ENCODE measurements at regions not wholly inside any gene's neighbourhood (a gene's known extent, or its start where the extent isn't known, plus 50 kb on each side); places are given as distances from the start of the nearest gene placed in this dataset.

DNA sequence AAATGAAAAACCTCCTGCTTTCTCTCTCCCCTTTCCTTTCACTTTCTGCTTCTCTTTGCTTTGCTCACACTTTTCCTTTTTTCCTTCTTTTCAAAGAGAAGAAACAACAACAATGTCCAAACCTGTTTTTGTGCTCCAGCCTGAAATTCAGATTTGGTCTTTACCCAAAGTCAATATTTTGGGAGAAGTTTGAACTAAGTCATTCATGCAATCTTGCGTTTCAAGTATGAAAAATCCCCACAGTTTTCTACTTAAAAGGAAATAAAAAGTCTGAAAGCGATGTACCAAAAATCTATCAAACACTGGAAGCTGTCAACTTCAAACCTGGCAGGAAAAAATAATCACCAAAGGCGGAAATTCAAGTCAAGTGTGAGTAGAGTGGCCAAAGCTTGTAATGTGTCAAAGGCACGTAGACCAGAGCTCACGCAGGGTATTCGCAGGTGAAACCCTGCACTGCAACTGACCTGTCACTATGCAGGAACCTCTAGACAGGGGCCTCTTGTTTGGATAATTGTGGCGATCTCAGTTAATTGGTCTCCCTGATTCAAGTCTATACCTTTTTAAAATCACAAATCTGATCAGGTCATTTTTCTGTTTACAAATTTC lies 118.8 kb upstream of the GALNT15 start:
- no peak for TF ChIP-seq POLR2A (IDR thresholded peaks at IDR 0.05)
- no peak for TF ChIP-seq POLR2AphosphoS5 (IDR thresholded peaks at IDR 0.05)
- TF ChIP-seq, protein P1, sequence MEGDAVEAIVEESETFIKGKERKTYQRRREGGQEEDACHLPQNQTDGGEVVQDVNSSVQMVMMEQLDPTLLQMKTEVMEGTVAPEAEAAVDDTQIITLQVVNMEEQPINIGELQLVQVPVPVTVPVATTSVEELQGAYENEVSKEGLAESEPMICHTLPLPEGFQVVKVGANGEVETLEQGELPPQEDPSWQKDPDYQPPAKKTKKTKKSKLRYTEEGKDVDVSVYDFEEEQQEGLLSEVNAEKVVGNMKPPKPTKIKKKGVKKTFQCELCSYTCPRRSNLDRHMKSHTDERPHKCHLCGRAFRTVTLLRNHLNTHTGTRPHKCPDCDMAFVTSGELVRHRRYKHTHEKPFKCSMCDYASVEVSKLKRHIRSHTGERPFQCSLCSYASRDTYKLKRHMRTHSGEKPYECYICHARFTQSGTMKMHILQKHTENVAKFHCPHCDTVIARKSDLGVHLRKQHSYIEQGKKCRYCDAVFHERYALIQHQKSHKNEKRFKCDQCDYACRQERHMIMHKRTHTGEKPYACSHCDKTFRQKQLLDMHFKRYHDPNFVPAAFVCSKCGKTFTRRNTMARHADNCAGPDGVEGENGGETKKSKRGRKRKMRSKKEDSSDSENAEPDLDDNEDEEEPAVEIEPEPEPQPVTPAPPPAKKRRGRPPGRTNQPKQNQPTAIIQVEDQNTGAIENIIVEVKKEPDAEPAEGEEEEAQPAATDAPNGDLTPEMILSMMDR (IDR thresholded peaks at IDR 0.05), result no peak
